Mesenchymal stem cell (in vitro differentiated cells and primary cell): ENCODE measurements at regions not wholly inside any gene's neighbourhood (a gene's known extent, or its start where the extent isn't known, plus 50 kb on each side); places are given as distances from the start of the nearest gene placed in this dataset.

ENCODE experiments used
- DNase-seq: peaks from one replicate; pipeline ENCODE4 v3.0.0-alpha.2; 2013
- H2AFZ ChIP-seq: one replicate; pipeline ENCODE4 v1.6.1; 2013; ENCODE audit warnings: low read depth, mild to moderate bottlenecking, control low read depth, inconsistent platforms, low read length, moderate library complexity
- H2AK5ac ChIP-seq: 2 replicates; pipeline ENCODE4 v1.6.1; 2013; ENCODE audit warnings: low read length, moderate library complexity, mild to moderate bottlenecking, inconsistent platforms; ENCODE audit not compliant: severe bottlenecking
- H2BK120ac ChIP-seq: one replicate; pipeline ENCODE4 v1.6.1; 2013; ENCODE audit warnings: low read depth, mild to moderate bottlenecking, inconsistent platforms, low read length, moderate library complexity
- H2BK12ac ChIP-seq, 2 experiments: one replicate each; pipeline ENCODE4 v1.6.1; 2013; ENCODE audit warnings: inconsistent platforms in 2 of 2, low read length in 2 of 2, mild to moderate bottlenecking in 2 of 2, moderate library complexity in 2 of 2, control low read depth in 1 of 2
- H2BK15ac ChIP-seq: one replicate; pipeline ENCODE4 v1.6.1; 2013; ENCODE audit warnings: mild to moderate bottlenecking, low read depth, inconsistent platforms; ENCODE audit not compliant: poor library complexity, severe bottlenecking
- H2BK5ac ChIP-seq: 2 replicates; pipeline ENCODE4 v1.6.1; 2013; ENCODE audit warnings: low read depth, mild to moderate bottlenecking, low read length, control low read depth, inconsistent platforms; ENCODE audit not compliant: poor library complexity, severe bottlenecking
- H3K14ac ChIP-seq, 2 experiments: one replicate each; pipeline ENCODE4 v1.6.1; 2013; ENCODE audit warnings: inconsistent platforms in 2 of 2, low read length in 2 of 2, control low read depth in 1 of 2, mild to moderate bottlenecking in 1 of 2, moderate library complexity in 1 of 2
- H3K18ac ChIP-seq, 2 experiments: one replicate each; pipeline ENCODE4 v1.6.1; 2013; ENCODE audit warnings: inconsistent platforms in 2 of 2, low read length in 2 of 2, control low read depth in 1 of 2, low read depth in 1 of 2, mild to moderate bottlenecking in 1 of 2
- H3K23ac ChIP-seq, 2 experiments: one replicate each; pipeline ENCODE4 v1.6.1; 2013; ENCODE audit warnings: inconsistent platforms in 2 of 2, low read length in 2 of 2, mild to moderate bottlenecking in 2 of 2, moderate library complexity in 2 of 2, control low read depth in 1 of 2
- H3K27ac ChIP-seq: 2 replicates; pipeline ENCODE4 v1.5.1; 2013; ENCODE audit warnings: mild to moderate bottlenecking, moderate library complexity, low read length, control low read depth, inconsistent platforms; ENCODE audit not compliant: poor library complexity, severe bottlenecking
- H3K27me3 ChIP-seq, 2 experiments: 2 replicates each; pipeline versions ENCODE4 v1.6.1 to v1.7.0; 2013; ENCODE audit warnings: low read length in 2 of 2, mild to moderate bottlenecking in 2 of 2, moderate library complexity in 2 of 2, control low read depth in 1 of 2, inconsistent platforms in 1 of 2; ENCODE audit not compliant: control insufficient read depth in 1 of 2, insufficient read depth in 1 of 2
- H3K36me3 ChIP-seq, 2 experiments: 2 replicates each; pipeline versions ENCODE4 v1.6.1 to v1.7.0; 2013; ENCODE audit warnings: low read length in 2 of 2, control low read depth in 1 of 2, inconsistent platforms in 1 of 2, low read depth in 1 of 2, mild to moderate bottlenecking in 1 of 2; ENCODE audit not compliant: insufficient read depth in 2 of 2, control insufficient read depth in 1 of 2
- H3K4ac ChIP-seq, 2 experiments: one replicate each; pipeline ENCODE4 v1.6.1; 2013; ENCODE audit warnings: inconsistent platforms in 2 of 2, low read length in 2 of 2, mild to moderate bottlenecking in 2 of 2, moderate library complexity in 2 of 2, control low read depth in 1 of 2, low read depth in 1 of 2
- H3K4me1 ChIP-seq: 2 replicates; pipeline ENCODE4 v1.6.1; 2013; ENCODE audit warnings: low read depth, low read length, control low read depth; ENCODE audit not compliant: control insufficient read depth, insufficient read depth
- H3K4me2 ChIP-seq: 2 replicates; pipeline ENCODE4 v1.6.1; 2013; ENCODE audit warnings: low read length, mild to moderate bottlenecking, inconsistent platforms; ENCODE audit not compliant: poor library complexity, severe bottlenecking
- H3K4me3 ChIP-seq, 2 experiments: 2 replicates each; pipeline versions ENCODE4 v1.5.1 to v1.7.0; 2013; ENCODE audit warnings: low read length in 2 of 2, mild to moderate bottlenecking in 2 of 2, control low read depth in 1 of 2, low read depth in 1 of 2; ENCODE audit not compliant: insufficient read depth in 1 of 2
- H3K79me1 ChIP-seq: replicated peaks from 2 replicates; pipeline ENCODE4 v1.6.1; 2013; ENCODE audit warnings: mild to moderate bottlenecking, control low read depth, low read length, inconsistent platforms; ENCODE audit not compliant: poor library complexity, severe bottlenecking
- H3K9ac ChIP-seq: 2 replicates; pipeline ENCODE4 v1.7.0; 2013; ENCODE audit warnings: mild to moderate bottlenecking, low read length, moderate library complexity
- H3K9me3 ChIP-seq: 2 replicates; pipeline ENCODE4 v1.7.0; 2013; ENCODE audit warnings: mild to moderate bottlenecking, low read length; ENCODE audit not compliant: control insufficient read depth
- H4K8ac ChIP-seq: one replicate; pipeline ENCODE4 v1.6.1; 2013; ENCODE audit warnings: inconsistent platforms, mild to moderate bottlenecking, low read length, moderate library complexity
- H4K91ac ChIP-seq: one replicate; pipeline ENCODE4 v1.6.1; 2013; ENCODE audit warnings: mild to moderate bottlenecking, low read length, inconsistent platforms
- WGBS: methylation state at CpG from one replicate; pipeline ENCODE4 v1.1.7; 2013; ENCODE audit warnings: mixed read lengths; 5-methylcytosine and 5-hydroxymethylcytosine counted together

DNA sequence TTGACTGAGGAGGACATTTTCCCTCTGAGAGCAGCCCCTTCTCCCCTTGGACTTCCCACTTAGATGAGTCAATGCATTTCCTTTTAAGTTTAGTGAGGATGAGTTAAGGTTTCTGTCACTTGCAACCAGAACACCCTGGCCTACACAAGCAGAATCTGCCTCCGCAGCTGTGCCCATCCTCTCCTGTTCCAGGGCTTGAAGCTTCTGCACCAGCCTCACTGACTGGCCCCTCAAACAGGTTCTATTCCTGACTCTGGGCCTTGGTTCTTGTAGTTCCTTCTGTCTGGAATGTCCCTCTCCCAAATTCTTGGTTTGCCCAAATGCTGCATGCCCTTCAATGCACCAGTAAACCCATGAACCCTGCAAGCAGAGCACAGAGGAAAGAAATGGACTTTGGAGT lies 394.4 kb downstream of the PTPRU start:
- H3K27me3 ChIP-seq, result peaks cover 0 to 27% of the 10 kb centered on the region in 2 experiments
- H3K23ac ChIP-seq, result no peak overlapping the region
- H3K14ac ChIP-seq, result no peak overlapping the region
- H2BK5ac ChIP-seq, result no peak overlapping the region
- 100% methylated on average over 1 of the region's 1 CpG for WGBS
- no peaks in the 10 kb centered on the region for H3K36me3 ChIP-seq
- H3K27ac ChIP-seq, result no peak overlapping the region
- no peak overlapping the region for H3K4me2 ChIP-seq
- peaks cover 13% of the 10 kb centered on the region for H3K4me1 ChIP-seq
- no peak overlapping the region for H2AFZ ChIP-seq
- H3K4me3 ChIP-seq, result no peak overlapping the region
- H2BK120ac ChIP-seq, result no peak overlapping the region
- no peaks in the 10 kb centered on the region for H3K79me1 ChIP-seq
- no peak overlapping the region for H3K18ac ChIP-seq
- no peak overlapping the region for H3K4ac ChIP-seq
- no peak overlapping the region for H4K91ac ChIP-seq
- no peaks in the 10 kb centered on the region for H3K9me3 ChIP-seq
- H2AK5ac ChIP-seq, result no peak overlapping the region
- H2BK15ac ChIP-seq, result no peak overlapping the region
- H4K8ac ChIP-seq, result no peak overlapping the region
- H3K9ac ChIP-seq, result no peak overlapping the region
- no peak for DNase-seq
- no peak overlapping the region for H2BK12ac ChIP-seq

DNA sequence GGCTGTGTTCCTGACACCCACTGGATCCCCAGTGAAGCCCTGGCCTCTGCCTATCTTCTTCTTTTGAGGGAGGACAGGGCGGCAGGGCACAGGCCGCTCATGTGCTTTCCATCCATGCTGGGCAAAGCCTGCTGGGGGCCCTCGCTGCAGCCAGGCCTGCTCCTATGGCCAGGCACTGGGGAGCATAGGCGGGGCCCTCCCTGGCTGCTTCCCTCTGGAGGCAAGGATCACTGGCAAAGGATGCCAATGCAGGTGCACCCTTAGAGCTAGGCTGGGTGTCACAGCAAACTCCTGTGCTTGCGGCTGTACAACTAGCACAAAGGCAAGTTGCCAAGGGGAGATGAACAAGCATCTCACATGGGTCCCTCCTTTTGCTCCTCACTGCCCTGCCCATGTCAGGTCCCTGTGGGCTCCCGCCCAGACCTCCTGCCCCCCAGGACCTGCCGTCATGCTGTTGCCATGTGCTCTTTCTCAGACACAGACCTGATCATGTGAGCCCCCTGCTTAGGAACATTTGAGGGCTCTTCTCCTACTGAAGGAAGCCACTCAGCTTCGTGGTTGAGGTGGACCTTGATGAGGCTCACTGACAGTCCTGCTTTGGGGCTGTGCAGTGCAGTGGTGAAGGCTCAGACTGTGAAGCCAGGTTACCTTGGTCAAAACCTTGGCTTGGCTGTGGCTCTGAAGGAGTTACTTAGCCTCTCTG lies 393.6 kb downstream of the PTPRU start:
- H3K79me1 ChIP-seq, result no peaks in the 10 kb centered on the region
- WGBS, result 82% methylated on average over 8 of the region's 8 CpGs
- no peaks in the 10 kb centered on the region for H3K36me3 ChIP-seq
- H2BK15ac ChIP-seq, result no peak overlapping the region
- no peak overlapping the region for H2AFZ ChIP-seq
- H3K4me2 ChIP-seq, result no peak overlapping the region
- no peak overlapping the region for H2AK5ac ChIP-seq
- peaks cover 0 to 31% of the 10 kb centered on the region in 2 experiments for H3K27me3 ChIP-seq
- H3K4ac ChIP-seq, result no peak overlapping the region
- H3K4me3 ChIP-seq, result no peak overlapping the region
- no peak overlapping the region for H3K18ac ChIP-seq
- H3K14ac ChIP-seq, result no peak overlapping the region
- no peak overlapping the region for H4K91ac ChIP-seq
- no peak overlapping the region for H4K8ac ChIP-seq
- no peak overlapping the region for H3K9ac ChIP-seq
- no peak for DNase-seq
- H2BK120ac ChIP-seq, result no peak overlapping the region
- no peaks in the 10 kb centered on the region for H3K9me3 ChIP-seq
- no peak overlapping the region for H3K23ac ChIP-seq
- no peak overlapping the region for H2BK12ac ChIP-seq
- no peak overlapping the region for H2BK5ac ChIP-seq
- H3K4me1 ChIP-seq, result peaks cover 13% of the 10 kb centered on the region
- H3K27ac ChIP-seq, result no peak overlapping the region

DNA sequence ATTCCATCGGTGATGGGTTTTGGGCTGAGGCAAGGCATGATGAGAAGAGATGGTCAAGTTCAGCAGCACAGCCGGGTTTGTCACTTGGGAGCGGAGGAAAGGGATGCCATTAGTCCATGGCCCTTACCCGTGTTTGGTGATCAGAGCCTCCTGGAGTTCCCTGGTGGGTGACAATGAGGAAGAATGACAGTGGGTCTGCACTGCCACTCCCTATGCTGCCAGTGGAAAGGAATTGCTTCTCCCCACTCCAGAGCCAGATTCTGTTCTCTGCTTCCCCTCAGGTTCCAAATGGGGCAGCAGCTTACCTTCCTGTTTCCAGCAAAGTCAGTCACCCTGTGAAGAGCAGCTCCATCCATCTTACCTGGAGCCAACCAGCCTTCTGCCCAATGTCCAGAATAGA lies 393.1 kb downstream of the PTPRU start:
- H3K4me2 ChIP-seq, result no peak overlapping the region
- H2AFZ ChIP-seq, result no peak overlapping the region
- H3K4ac ChIP-seq, result no peak overlapping the region
- H3K4me1 ChIP-seq, result peaks cover 13% of the 10 kb centered on the region
- H4K8ac ChIP-seq, result no peak overlapping the region
- H3K9me3 ChIP-seq, result no peaks in the 10 kb centered on the region
- peaks cover 0 to 27% of the 10 kb centered on the region in 2 experiments for H3K27me3 ChIP-seq
- WGBS, result 55% methylated on average over 4 of the region's 4 CpGs
- H3K23ac ChIP-seq, result no peak overlapping the region
- no peak for DNase-seq
- H2BK12ac ChIP-seq, result no peak overlapping the region
- H4K91ac ChIP-seq, result no peak overlapping the region
- H3K14ac ChIP-seq, result no peak overlapping the region
- H3K36me3 ChIP-seq, result no peaks in the 10 kb centered on the region
- H2BK15ac ChIP-seq, result no peak overlapping the region
- no peak overlapping the region for H3K4me3 ChIP-seq
- no peak overlapping the region for H2BK5ac ChIP-seq
- no peak overlapping the region for H2AK5ac ChIP-seq
- no peak overlapping the region for H2BK120ac ChIP-seq
- H3K18ac ChIP-seq, result no peak overlapping the region
- H3K9ac ChIP-seq, result no peak overlapping the region
- H3K79me1 ChIP-seq, result no peaks in the 10 kb centered on the region
- H3K27ac ChIP-seq, result no peak overlapping the region

DNA sequence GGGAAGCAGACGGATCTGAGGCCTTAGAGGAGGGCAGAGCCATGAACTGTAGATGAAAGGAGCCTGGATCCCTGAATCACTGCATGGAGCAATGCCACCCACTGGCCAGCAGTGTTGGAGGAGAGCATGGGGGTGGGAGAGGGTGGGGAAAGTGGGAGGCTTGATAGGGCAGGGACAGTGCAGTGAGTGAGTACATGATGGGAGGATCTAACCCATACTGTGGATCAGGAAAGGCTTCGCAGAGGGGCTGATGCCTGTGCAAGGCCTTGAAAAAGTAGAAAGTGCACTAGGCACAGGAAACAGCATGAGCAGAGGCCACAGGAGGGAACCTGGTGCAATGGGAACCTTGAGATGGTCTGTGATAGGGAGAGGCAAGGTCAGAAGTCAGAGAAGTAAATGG lies 391.9 kb downstream of the PTPRU start:
- H3K23ac ChIP-seq, result no peak overlapping the region
- H2AK5ac ChIP-seq, result no peak overlapping the region
- peaks cover 8% of the 10 kb centered on the region for H3K4me1 ChIP-seq
- no peak overlapping the region for H3K9ac ChIP-seq
- no peak overlapping the region for H4K91ac ChIP-seq
- no peak overlapping the region for H2BK12ac ChIP-seq
- no peak overlapping the region for H3K4ac ChIP-seq
- no peak overlapping the region for H3K14ac ChIP-seq
- no peaks in the 10 kb centered on the region for H3K79me1 ChIP-seq
- 63% methylated on average over 2 of the region's 2 CpGs for WGBS
- H2BK5ac ChIP-seq, result no peak overlapping the region
- DNase-seq, result no peak
- no peaks in the 10 kb centered on the region for H3K36me3 ChIP-seq
- H3K27ac ChIP-seq, result no peak overlapping the region
- H3K4me2 ChIP-seq, result no peak overlapping the region
- H3K4me3 ChIP-seq, result no peak overlapping the region
- no peak overlapping the region for H3K18ac ChIP-seq
- H3K9me3 ChIP-seq, result no peaks in the 10 kb centered on the region
- no peak overlapping the region for H2AFZ ChIP-seq
- H3K27me3 ChIP-seq, result peaks cover 0 to 24% of the 10 kb centered on the region in 2 experiments
- no peak overlapping the region for H2BK120ac ChIP-seq
- no peak overlapping the region for H4K8ac ChIP-seq
- no peak overlapping the region for H2BK15ac ChIP-seq
